Ovary (tissue), 3 donors: ENCODE measurements at regions not wholly inside any gene's neighbourhood (a gene's known extent, or its start where the extent isn't known, plus 50 kb on each side); places are given as distances from the start of the nearest gene placed in this dataset.

Source experiments
- CTCF ChIP-seq, 3 donors: fragments of 450-650 bp in 2 of 3; fragments of 200-600 bp in 1 of 3; IDR thresholded peaks; one replicate each; pipeline versions ENCODE4 v1.5.1 to v1.8.0; 2016 to 2022; ENCODE audit warnings: antibody characterized with exemption in 3 of 3, mild to moderate bottlenecking in 1 of 3
- EP300 ChIP-seq: sonication (generic); formaldehyde crosslinking; IDR thresholded peaks from one replicate; pipeline ENCODE4 v1.6.1; 2017; ENCODE audit warnings: antibody characterized with exemption
- POLR2A ChIP-seq: fragments of 450-650 bp; IDR thresholded peaks from one replicate; pipeline ENCODE4 v1.6.1; 2017; ENCODE audit warnings: antibody characterized with exemption, mild to moderate bottlenecking, moderate library complexity
- donor health status: DM: no; HTN: no; CAD: no.

GRCh38 chr13:103388839-103389238, 322.6 kb upstream of the SLC10A2 start:
- no peak for TF ChIP-seq POLR2A
- no peak for TF ChIP-seq CTCF (IDR thresholded peaks at IDR 0.05)
- TF ChIP-seq EP300 = no peak
